NCI-H524 treated with DMSO at 0.1 percent for 48 hours (cell line): ENCODE measurements at regions not wholly inside any gene's neighbourhood (a gene's known extent, or its start where the extent isn't known, plus 50 kb on each side); places are given as distances from the start of the nearest gene placed in this dataset.

Experiments
- DNase-seq: peaks from one replicate; lab custom pipeline; 2025; lab: John Stamatoyannopoulos, UW

- DNase-seq, result no peak
Measured at GRCh38 chr13:44155422-44156293, 218.0 kb upstream of the SERP2 start.

GRCh38 chr13:44156294-44156658, 217.3 kb upstream of the SERP2 start:
- no peak for DNase-seq

GRCh38 chr13:44157606-44158005, 216.0 kb upstream of the SERP2 start:
- DNase-seq, result no peak

GRCh38 chr13:44158098-44158521, 215.5 kb upstream of the SERP2 start:
- no peak for DNase-seq

- no peak for DNase-seq
Measured at GRCh38 chr13:44158881-44159632, 214.6 kb upstream of the SERP2 start.

- no peak for DNase-seq
Measured at GRCh38 chr13:44159633-44160279, 213.9 kb upstream of the SERP2 start.

GRCh38 chr13:44160591-44161191, 212.9 kb upstream of the SERP2 start:
- DNase-seq, result no peak

GRCh38 chr13:44163108-44163507, 210.5 kb upstream of the SERP2 start:
- DNase-seq, result no peak

- DNase-seq, result no peak
Measured at GRCh38 chr13:44165221-44165888, 208.3 kb upstream of the SERP2 start.

- no peak for DNase-seq
Measured at GRCh38 chr13:44165889-44166496, 207.6 kb upstream of the SERP2 start.

- DNase-seq, result no peak
Measured at GRCh38 chr13:44169018-44169911, 204.4 kb upstream of the SERP2 start.

GRCh38 chr13:44170731-44171130, 202.9 kb upstream of the SERP2 start:
- DNase-seq, result no peak

GRCh38 chr13:44171156-44171555, 202.5 kb upstream of the SERP2 start:
- DNase-seq, result no peak

GRCh38 chr13:44171861-44172260, 201.8 kb upstream of the SERP2 start:
- no peak for DNase-seq

- DNase-seq, result no peak
Measured at GRCh38 chr13:44172281-44172810, 201.3 kb upstream of the SERP2 start.

GRCh38 chr13:44174769-44175425, 198.7 kb upstream of the SERP2 start:
- DNase-seq, result no peak

GRCh38 chr13:44176173-44176572, 197.5 kb upstream of the SERP2 start:
- no peak for DNase-seq

GRCh38 chr13:44180876-44181536, 192.6 kb upstream of the SERP2 start:
- DNase-seq, result no peak

GRCh38 chr13:44181931-44182330, 191.7 kb upstream of the SERP2 start:
- DNase-seq, result no peak
